Stimulated activated CD8-positive, alpha-beta memory T cell treated with anti-CD3 and anti-CD28 coated beads, Interleukin-4, amount 100 ng/mL, for 48 hours (primary cell): ENCODE measurements at regions not wholly inside any gene's neighbourhood (a gene's known extent, or its start where the extent isn't known, plus 50 kb on each side); places are given as distances from the start of the nearest gene placed in this dataset.
"Not testable (repeated sequence)": the region's sequence is repeated elsewhere in the genome, so short reads cannot be mapped to it uniquely, and the experiment has no call there.

Experiments
- DNase-seq: peaks from one replicate; pipeline ENCODE4 v3.0.0-alpha.2; 2020

GRCh38 chr1:4227986-4228385 is 327.9 kb upstream of the C1orf174 start:
- DNase-seq: no peak

- no peak for DNase-seq
Measured at GRCh38 chr1:4253935-4254334, 353.9 kb upstream of the C1orf174 start.

- no peak for DNase-seq
Measured at GRCh38 chr1:4256351-4256750, 356.3 kb upstream of the C1orf174 start.

GRCh38 chr1:4258146-4258777 is 358.2 kb upstream of the C1orf174 start:
- not testable (repeated sequence) for DNase-seq

GRCh38 chr1:4261327-4261726 is 361.3 kb upstream of the C1orf174 start:
- DNase-seq: no peak

GRCh38 chr1:4262665-4263064 is 362.6 kb upstream of the C1orf174 start:
- DNase-seq: no peak

- DNase-seq: no peak
Measured at GRCh38 chr1:4263699-4264098, 363.6 kb upstream of the C1orf174 start.

- DNase-seq: no peak
Measured at GRCh38 chr1:4265836-4266235, 365.8 kb upstream of the C1orf174 start.

- DNase-seq: no peak
Measured at GRCh38 chr1:4267381-4268261, 367.5 kb upstream of the C1orf174 start.

GRCh38 chr1:4268262-4268888 is 368.3 kb upstream of the C1orf174 start:
- no peak for DNase-seq

GRCh38 chr1:4268889-4269284 is 368.8 kb upstream of the C1orf174 start:
- DNase-seq: no peak

- DNase-seq: no peak
Measured at GRCh38 chr1:4269330-4269729, 369.3 kb upstream of the C1orf174 start.

GRCh38 chr1:4269952-4270570 is 370.0 kb upstream of the C1orf174 start:
- DNase-seq: no peak

- DNase-seq: no peak
Measured at GRCh38 chr1:4270651-4271337, 370.7 kb upstream of the C1orf174 start.

- no peak for DNase-seq
Measured at GRCh38 chr1:4271338-4271998, 371.4 kb upstream of the C1orf174 start.

- DNase-seq: no peak
Measured at GRCh38 chr1:4272568-4272967, 372.5 kb upstream of the C1orf174 start.

- DNase-seq: no peak
Measured at GRCh38 chr1:4273243-4273642, 373.2 kb upstream of the C1orf174 start.

- DNase-seq: no peak
Measured at GRCh38 chr1:4273747-4274146, 373.7 kb upstream of the C1orf174 start.

GRCh38 chr1:4275083-4275482 is 375.0 kb upstream of the C1orf174 start:
- DNase-seq: no peak

- DNase-seq: no peak
Measured at GRCh38 chr1:4276238-4276637, 376.2 kb upstream of the C1orf174 start.

- DNase-seq: no peak
Measured at GRCh38 chr1:4277598-4277997, 376.8 kb upstream of the AJAP1 start.

GRCh38 chr1:4284976-4285375 is 369.4 kb upstream of the AJAP1 start:
- no peak for DNase-seq
